Erythroblast (primary cell): ENCODE measurements at regions not wholly inside any gene's neighbourhood (a gene's known extent, or its start where the extent isn't known, plus 50 kb on each side); places are given as distances from the start of the nearest gene placed in this dataset.

ENCODE experiments used
- DNase-seq, 2 experiments: peaks; one replicate each; lab custom pipeline; 2025; lab: John Stamatoyannopoulos, UW
- GATA1 ChIP-seq: IDR thresholded peaks from 2 replicates; pipeline ENCODE4 v1.6.1; 2011; ENCODE audit warnings: low read depth, mild to moderate bottlenecking, control low read depth, low read length, moderate library complexity
- POLR2A ChIP-seq: IDR thresholded peaks from 2 replicates; pipeline ENCODE4 v1.6.1; 2011; ENCODE audit warnings: mild to moderate bottlenecking, low read length

DNA sequence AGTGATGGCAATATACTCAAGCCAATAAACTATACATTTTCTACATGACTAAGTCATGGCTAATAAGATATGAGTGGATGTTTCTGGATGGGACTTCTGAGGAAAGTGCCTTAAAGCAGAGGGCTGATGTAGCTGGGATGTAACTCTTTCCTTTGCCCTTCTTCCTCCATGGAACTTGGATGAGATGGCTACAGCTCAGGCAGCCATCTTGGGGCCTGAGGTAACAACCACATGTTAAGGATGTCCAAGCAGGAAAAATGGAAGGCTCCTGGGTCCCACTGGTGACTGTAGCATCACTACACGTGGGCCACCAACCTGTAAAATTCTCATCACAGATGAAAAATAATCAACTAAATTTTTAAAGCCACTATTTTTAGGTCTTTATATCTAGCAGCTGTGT is 54.4 kb upstream of the GRIP1 start:
- DNase-seq = no peak
- no peak for TF ChIP-seq GATA1
- TF ChIP-seq POLR2A = no peak

DNA sequence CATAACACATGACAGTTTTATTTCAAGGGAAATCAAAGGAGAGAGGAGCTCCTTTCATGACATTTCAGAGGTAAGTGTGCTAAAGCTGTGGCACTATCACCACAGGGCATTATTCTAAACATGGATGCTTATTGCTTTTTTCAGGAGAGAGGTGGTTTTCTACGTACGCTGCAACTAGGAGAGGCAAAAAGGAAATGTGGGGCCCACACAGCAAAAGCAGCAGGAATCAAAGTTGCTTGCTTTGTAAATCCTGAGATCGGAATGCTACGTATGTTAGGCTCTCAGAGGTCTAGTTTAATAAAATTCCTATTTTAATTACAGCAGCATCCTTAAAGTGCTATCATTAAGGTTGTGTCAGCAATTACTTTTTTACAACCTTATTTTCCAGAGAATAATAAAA is 55.0 kb upstream of the GRIP1 start:
- TF ChIP-seq POLR2A = no peak
- no peak for TF ChIP-seq GATA1
- no peak for DNase-seq

DNA sequence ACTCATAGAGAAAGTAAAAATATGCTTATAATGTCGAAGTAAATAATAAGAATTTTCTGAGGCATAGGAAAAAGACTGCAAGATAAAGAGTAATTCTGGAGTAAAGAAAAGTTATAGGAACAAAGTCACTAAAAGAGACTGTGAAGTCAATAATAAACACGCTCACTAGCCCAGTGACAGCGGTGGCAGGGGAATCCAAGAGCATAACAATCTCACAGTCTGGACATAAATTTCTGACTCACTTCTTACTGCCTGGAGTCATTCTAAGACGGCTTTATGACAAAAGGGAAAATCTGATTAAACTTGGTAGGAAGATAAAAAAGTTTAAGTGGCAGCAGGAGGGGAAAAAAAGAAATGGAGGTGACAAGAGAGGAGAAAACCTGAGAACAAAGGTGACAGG is 56.4 kb upstream of the GRIP1 start:
- TF ChIP-seq GATA1 = no peak
- no peak for TF ChIP-seq POLR2A
- DNase-seq = no peak

DNA sequence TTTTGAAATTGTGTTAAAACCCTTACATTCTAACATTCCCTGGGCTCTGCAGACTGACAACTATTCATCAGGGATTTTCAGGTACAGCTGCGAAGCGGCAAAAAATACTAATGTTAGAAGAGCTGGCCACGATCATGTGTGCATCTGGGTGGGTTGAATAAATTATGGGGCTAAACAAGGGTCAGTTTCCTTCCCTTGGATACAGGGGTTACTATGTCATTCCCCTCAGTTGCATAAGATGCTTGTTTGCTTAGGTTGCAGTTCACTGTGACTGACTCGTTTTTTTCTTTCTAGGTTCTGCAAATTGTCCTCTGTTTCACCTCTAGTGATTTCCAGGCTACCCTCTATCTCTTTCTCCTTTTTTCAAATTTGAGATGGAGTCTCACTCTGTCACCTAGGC is 58.1 kb upstream of the GRIP1 start:
- DNase-seq = no peak
- TF ChIP-seq POLR2A (no peak), GATA1 (no peak)

DNA sequence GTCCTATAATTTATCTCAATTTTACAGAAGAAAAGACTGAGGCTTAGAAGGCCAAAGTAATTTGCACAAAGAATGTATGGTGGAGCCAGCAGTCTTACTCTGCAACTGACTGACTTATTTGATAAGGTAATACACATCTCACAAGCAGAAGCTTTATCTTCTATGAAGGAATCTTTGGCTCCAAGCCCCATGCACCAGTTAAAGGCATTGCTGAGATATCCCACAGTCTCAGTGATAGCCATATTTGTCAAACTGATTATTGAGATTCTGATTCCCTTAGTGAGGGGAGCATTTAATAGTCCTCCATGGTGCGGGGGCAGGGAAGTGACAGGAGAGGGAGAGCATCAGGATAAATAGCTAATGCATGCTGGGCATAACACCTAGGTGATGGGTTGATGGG is 60.4 kb upstream of the GRIP1 start:
- no peak for TF ChIP-seq GATA1
- no peak for TF ChIP-seq POLR2A
- no peak for DNase-seq

DNA sequence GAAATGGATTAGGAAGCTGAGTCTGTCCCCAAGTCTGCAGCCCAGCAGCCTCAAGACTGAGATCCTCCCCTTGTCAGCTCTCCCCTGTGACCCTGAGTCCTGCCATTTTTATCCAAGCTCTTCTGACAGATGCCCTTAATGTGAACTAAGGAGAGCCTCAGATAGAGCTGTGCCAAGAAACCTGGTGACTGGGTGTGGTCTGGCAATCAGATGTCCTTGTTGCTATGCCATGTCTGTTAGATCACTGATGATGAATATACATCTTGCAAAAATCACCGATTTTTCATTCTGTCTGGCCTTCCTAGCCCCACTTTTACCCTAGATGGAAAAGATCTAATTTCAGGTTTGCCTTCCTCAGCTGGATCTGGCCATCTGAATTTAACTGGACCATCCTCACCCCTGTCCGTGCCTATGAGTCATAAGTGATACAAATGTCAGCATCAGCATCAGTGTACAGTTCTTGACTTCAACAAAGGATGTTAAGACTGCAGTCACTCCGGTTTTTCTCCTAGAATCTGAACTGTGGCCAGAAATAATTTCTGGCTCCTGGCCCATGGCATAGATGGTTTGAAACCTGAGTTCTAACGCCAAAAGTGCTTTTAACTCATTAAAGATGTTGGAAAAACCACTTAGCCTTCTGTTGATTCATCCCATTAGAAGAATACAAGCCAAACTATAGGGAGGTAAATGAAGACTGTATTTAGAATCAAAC is 61.2 kb upstream of the GRIP1 start:
- no peak for DNase-seq
- TF ChIP-seq POLR2A (no peak), GATA1 (no peak)

DNA sequence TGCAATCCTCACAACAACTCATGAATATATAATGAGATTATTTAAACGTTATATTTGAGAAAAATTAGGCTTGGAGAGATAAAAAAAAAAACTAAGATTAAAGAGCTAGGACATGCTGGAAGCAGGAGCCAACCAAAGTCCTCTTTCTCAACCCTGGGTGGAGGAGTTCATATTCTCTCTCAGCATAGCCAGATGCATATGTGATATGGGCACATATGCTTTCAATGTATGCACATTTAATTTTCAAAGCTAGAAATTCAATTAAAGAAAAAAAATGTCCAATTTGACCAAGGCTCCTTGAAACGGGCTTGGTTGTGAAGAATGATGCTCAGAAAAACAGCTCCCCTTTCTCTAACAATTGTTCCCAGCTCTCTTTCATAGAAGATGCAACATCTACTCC is 61.9 kb upstream of the GRIP1 start:
- no peak for DNase-seq

DNA sequence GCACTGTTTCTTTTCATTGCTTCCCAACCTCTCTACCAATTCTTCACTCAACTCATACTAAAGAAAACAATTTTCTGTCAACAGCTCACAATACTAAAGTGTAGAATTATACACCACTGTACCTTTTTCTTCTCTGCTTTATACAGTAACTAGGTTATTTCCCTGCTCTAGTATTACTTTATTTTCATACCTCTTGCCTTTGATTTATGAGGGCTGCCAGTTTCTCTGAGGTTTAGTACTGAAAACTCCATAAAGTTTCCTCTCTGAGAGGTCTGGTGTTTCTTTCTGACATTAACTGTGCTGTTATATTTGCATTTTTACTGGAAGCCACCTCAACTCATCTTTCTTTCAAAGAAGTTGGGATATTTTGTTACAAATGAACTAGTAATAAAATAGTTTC is 63.0 kb upstream of the GRIP1 start:
- no peak for DNase-seq
- TF ChIP-seq GATA1 (no peak), POLR2A (no peak)

More for the DNA sequence above, 61.9 kb upstream of the GRIP1 start:
- TF ChIP-seq POLR2A (no peak), GATA1 (no peak)

DNA sequence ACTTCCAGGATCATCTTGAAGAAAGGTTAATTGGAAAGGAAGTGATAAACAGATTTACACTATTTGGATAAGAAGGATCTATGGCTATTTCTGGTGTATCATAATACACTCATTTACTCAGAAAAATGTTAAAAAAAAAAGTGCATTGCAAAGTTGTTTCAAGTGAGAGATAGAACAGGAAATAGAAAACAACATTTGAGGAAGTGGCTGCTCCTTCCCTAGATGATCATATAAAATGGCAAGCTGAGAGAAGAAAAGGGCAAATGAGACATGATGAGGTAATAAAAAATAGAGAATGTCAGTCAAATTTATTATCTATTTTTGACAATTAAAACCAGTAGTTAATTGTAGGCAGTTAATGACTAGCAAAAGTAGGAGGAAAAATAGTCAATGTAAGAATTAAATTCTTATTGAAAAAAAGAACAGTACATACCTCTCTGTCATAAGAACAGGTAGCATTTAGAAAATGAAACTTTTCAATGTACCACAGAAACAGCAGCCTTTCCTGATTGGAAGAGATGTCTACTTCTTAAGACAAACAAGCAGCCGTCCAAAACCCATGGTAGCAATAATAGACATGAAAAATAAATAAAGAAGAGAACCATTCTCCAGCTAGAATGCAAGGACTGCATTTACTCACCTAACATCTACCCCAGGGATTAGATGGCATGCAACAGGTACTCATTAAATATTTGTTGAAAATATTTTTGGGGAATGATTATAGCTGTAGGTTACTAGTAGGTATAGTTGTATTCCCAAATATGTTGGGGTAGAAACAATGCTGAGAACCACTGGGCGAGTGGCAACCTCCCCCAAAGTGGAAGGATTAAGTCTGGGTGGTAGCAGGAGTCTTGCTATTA is 63.9 kb upstream of the GRIP1 start:
- DNase-seq = no peak
- no peak for TF ChIP-seq GATA1

DNA sequence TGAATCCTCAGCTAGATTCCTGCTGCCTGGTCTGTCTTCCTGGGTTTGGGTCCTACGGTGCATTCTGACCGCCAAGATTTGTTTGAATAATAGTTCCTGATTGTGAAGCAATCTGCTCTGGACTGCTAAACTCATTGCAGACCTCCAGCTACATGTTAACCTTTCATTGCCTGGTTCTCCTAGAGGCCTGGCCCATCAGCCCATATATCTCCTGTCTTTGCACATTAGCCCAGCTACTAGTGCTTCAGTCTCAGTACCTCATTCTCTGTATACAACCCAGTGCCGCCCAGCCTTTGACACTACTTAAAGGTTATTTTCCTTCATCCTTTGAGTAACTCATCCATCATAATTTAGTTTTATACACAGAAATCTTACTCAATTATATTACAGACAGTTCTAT is 65.6 kb upstream of the GRIP1 start:
- DNase-seq = no peak
- no peak for TF ChIP-seq GATA1
- no peak for TF ChIP-seq POLR2A

DNA sequence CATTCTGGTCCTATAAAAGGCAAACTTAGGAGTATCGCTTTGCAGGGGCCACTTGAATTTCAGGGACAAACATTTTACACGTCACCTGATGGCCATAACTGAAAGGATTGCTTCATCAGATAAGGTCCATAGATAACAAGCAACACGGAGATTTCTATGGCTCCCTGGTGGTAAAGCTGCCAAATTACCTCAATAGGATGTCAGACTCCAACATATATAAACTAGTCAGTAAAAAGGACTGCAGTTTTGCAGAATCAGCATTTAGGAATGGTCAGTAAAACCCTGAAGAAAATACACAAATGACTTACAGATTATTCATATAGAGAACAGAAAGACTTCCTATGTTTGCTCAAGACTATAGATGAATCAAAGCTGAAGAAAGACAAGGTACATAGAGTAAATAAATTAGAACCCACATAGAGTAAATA is 66.1 kb upstream of the GRIP1 start:
- TF ChIP-seq GATA1 (no peak), POLR2A (no peak)
- DNase-seq = no peak

DNA sequence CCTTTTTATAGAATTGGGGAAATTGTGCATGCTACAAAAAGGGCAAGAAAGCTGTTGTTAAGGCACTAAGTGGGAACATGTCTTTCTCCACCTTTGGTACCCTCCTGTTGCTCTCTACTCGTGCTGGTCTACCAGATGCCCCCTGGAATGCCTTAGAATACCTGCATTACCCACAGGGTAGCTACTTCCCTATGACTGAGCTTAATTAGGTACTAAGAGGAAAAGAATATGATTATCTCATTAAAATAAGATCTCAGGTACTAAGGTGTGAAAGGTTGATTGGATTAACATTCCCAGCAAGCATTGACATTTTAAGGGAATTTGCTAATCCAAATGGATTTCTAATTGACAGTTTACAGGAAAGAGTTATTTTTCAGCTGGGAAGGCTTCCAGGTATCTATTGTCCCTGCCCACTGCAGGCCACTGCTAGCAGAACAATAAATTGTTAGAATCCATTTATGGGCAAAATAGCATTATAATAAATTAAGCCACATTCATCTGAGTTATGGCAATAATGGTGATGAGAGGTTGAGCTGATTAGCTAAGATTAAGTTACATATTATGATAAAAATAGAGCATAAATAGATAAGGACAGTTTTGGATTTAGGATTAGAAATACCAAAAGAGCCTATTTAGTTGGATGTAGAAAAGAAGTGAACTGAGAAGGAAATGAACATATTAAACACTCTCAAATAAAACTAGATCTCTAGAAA is 67.8 kb upstream of the GRIP1 start:
- no peak for DNase-seq
- no peak for TF ChIP-seq GATA1
- TF ChIP-seq POLR2A = no peak

DNA sequence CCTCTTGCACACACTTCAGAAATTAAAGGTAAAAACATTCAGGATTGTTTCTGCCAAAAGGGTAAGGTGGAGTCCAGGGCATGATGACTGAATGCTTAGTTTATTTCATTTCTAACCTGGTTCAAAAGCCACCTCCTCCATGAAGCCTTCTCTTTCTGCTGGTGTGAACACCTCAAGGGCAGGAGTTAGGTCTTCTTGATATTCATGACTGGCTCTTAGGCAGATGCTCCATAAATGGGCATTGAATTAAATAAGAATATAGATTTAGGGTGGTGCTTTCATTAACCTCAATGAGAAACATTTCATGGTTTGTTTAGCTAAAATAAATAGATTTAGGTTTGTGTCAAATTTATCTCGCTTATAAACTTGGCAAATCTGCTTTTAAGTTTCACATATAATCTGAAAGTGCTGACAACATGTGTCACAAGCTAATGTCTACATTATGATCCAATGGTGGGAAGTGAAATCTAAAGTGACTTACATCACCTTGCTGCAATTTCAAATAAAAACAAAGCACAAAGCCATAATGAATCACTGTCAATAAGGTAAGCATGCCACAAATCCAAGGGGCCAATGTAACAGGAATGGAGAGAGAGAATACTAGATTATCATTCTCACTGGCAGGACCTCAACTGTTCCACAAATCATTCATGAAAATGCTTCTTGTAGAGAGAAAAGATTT is 72.7 kb upstream of the GRIP1 start:
- DNase-seq = no peak
- TF ChIP-seq GATA1 (no peak), POLR2A (no peak)

DNA sequence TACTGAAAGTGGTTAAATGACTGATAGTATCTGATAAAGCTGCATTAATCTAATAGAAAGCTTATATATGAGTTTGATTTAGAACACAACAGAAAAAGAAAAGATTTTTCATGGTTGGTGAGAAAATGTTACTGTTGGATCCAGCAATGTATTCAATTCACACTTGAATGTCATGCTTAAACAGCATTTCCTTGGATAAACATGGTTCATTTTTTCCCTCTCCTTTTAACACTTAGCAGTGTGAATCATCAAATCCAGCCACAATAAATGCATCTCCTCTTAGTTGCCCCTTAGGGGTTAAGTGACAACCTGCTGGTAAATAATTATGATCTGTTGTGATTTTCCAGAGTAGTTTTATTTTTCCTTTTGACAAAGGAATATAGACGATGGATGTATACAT is 74.9 kb upstream of the GRIP1 start:
- TF ChIP-seq POLR2A = no peak
- no peak for TF ChIP-seq GATA1
- no peak for DNase-seq
